Fibroblast of lung (primary cell): ENCODE measurements at regions not wholly inside any gene's neighbourhood (a gene's known extent, or its start where the extent isn't known, plus 50 kb on each side); places are given as distances from the start of the nearest gene placed in this dataset.

Experiments
- DNase-seq, 2 donors: peaks; one replicate each; pipeline versions ENCODE4 v3.0.0 to v3.0.0-alpha.2; 2010; ENCODE audit warnings: low read depth in 2 of 2
- H2AFZ ChIP-seq: 2 replicates; pipeline ENCODE4 v1.5.1; 2012; ENCODE audit warnings: low read length, control low read depth, inconsistent platforms
- H3K27ac ChIP-seq: 2 replicates; pipeline ENCODE4 v1.5.1; 2011; ENCODE audit warnings: low read length, control low read depth; ENCODE audit not compliant: insufficient read depth
- H3K27me3 ChIP-seq: 2 replicates; pipeline ENCODE4 v1.5.1; 2011; ENCODE audit warnings: mild to moderate bottlenecking, low read length; ENCODE audit not compliant: control insufficient read depth, insufficient read depth
- H3K36me3 ChIP-seq: 2 replicates; pipeline ENCODE4 v1.5.1; 2011; ENCODE audit warnings: low read length; ENCODE audit not compliant: control insufficient read depth, insufficient read depth
- H3K4me1 ChIP-seq: 2 replicates; pipeline ENCODE4 v1.5.1; 2011; ENCODE audit warnings: low read length; ENCODE audit not compliant: control insufficient read depth, insufficient read depth; ENCODE audit errors: extremely low read depth
- H3K4me2 ChIP-seq: 2 replicates; pipeline ENCODE4 v1.5.1; 2011; ENCODE audit warnings: low read length, control low read depth; ENCODE audit not compliant: insufficient read depth; ENCODE audit errors: extremely low read depth
- H3K4me3 ChIP-seq, 4 experiments: fragments of 200-600 bp in 1 of 4; sonication (generic) in 1 of 4; replicated peaks in 1 of 4; 2 replicates each; pipeline ENCODE4 v1.5.1; 2011 to 2016; ENCODE audit warnings: low read length in 4 of 4, low read depth in 3 of 4, mild to moderate bottlenecking in 3 of 4, control low read depth in 2 of 4, inconsistent platforms in 1 of 4, mixed read lengths in 1 of 4; ENCODE audit not compliant: insufficient read depth in 1 of 4; ENCODE audit errors: control extremely low read depth in 1 of 4
- H3K79me2 ChIP-seq: 2 replicates; pipeline ENCODE4 v1.5.1; 2012; ENCODE audit warnings: mild to moderate bottlenecking, low read length, inconsistent platforms; ENCODE audit not compliant: control insufficient read depth, insufficient read depth
- H3K9ac ChIP-seq: 2 replicates; pipeline ENCODE4 v1.5.1; 2011; ENCODE audit warnings: mild to moderate bottlenecking, low read length, control low read depth; ENCODE audit not compliant: insufficient read depth
- H3K9me3 ChIP-seq: 2 replicates; pipeline ENCODE4 v1.5.1; 2012; ENCODE audit warnings: low read depth, low read length; ENCODE audit not compliant: control insufficient read depth, insufficient read depth
- H4K20me1 ChIP-seq: 2 replicates; pipeline ENCODE4 v1.5.1; 2011; ENCODE audit warnings: low read length; ENCODE audit not compliant: control insufficient read depth, insufficient read depth; ENCODE audit errors: extremely low read depth
- EZH2 ChIP-seq: IDR thresholded peaks from 2 replicates; pipeline ENCODE4 v1.5.1; 2012; ENCODE audit warnings: low read length, control low read depth, mild to moderate bottlenecking; ENCODE audit errors: missing control alignments
- TF ChIP-seq, protein P1 (sequence below), 2 donors: IDR thresholded peaks in 1 of 2; conservative IDR thresholded peaks in 1 of 2; 1 replicate in 1 of 2; 2 replicates in 1 of 2; pipeline ENCODE4 v1.5.1; 2011 to 2012; ENCODE audit warnings: low read length in 2 of 2, control low read depth in 1 of 2, inconsistent platforms in 1 of 2, low read depth in 1 of 2, mild to moderate bottlenecking in 1 of 2

DNA sequence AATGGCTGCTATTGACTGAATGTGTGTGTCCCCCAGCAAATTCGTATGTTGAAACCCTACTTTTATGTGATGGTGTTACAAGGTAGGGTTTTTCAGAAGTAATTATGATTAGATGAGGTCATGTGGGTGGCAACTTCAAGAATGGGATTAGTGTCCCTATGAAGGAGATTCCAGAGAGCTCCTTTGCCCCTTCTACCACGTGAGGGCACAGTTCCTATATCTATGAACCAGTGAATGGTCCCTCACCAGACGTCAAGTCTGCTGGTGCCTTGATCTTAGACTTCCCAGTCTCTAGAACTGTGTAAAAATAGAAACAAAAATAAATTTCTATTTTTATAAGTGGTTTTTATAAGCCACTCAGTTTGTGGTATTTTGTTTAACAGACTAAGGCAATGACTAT lies 1137.6 kb upstream of the IGFBP7 start:
- Histone ChIP-seq H2AFZ (no peak overlapping the region), H3K9me3 (no peaks in the 10 kb centered on the region), H3K27me3 (no peaks in the 10 kb centered on the region), H3K9ac (no peak overlapping the region), H3K4me2 (no peak overlapping the region), H3K4me3 (no peak overlapping the region), H3K27ac (no peak overlapping the region), H3K79me2 (no peaks in the 10 kb centered on the region), H3K4me1 (no peaks in the 10 kb centered on the region), H3K36me3 (no peaks in the 10 kb centered on the region), H4K20me1 (no peaks in the 10 kb centered on the region)
- no peak for TF ChIP-seq EZH2
- TF ChIP-seq, protein P1, sequence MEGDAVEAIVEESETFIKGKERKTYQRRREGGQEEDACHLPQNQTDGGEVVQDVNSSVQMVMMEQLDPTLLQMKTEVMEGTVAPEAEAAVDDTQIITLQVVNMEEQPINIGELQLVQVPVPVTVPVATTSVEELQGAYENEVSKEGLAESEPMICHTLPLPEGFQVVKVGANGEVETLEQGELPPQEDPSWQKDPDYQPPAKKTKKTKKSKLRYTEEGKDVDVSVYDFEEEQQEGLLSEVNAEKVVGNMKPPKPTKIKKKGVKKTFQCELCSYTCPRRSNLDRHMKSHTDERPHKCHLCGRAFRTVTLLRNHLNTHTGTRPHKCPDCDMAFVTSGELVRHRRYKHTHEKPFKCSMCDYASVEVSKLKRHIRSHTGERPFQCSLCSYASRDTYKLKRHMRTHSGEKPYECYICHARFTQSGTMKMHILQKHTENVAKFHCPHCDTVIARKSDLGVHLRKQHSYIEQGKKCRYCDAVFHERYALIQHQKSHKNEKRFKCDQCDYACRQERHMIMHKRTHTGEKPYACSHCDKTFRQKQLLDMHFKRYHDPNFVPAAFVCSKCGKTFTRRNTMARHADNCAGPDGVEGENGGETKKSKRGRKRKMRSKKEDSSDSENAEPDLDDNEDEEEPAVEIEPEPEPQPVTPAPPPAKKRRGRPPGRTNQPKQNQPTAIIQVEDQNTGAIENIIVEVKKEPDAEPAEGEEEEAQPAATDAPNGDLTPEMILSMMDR (conservative IDR thresholded peaks at IDR 0.05 in 1 of 2, IDR thresholded peaks at IDR 0.05 in 1 of 2; ENCODE audit: low read depth in 1 of 2, low read length in 2 of 2) = no peak
- no peak for DNase-seq

DNA sequence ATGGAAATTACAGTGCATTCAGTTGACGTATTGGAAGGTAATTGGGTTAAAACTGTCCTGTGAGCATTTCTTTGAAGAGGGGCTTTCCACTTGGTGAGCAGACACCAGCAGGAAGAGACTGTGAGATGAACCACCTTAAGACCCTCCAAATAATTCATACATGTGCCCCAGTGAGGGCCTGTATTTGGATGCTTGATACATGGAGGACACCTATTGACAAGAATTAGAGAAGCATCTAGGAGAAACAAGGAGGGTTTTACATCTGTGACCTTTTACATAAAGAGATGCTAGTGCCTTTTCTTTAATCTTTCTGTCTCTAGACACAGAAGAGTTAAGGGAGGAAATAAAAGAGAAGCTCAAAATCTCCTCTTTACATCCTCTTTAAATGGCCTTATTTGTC lies 1115.3 kb upstream of the IGFBP7 start:
- TF ChIP-seq EZH2 = no peak
- TF ChIP-seq, protein P1 (conservative IDR thresholded peaks at IDR 0.05 in 1 of 2, IDR thresholded peaks at IDR 0.05 in 1 of 2; ENCODE audit: low read depth in 1 of 2, low read length in 2 of 2) = no peak
- H3K4me1 ChIP-seq = no peaks in the 10 kb centered on the region
- H4K20me1 ChIP-seq = no peaks in the 10 kb centered on the region
- no peaks in the 10 kb centered on the region for H3K27me3 ChIP-seq
- no peak overlapping the region for H3K4me3 ChIP-seq
- no peak overlapping the region for H3K4me2 ChIP-seq
- no peak overlapping the region for H2AFZ ChIP-seq
- H3K79me2 ChIP-seq = no peaks in the 10 kb centered on the region
- H3K27ac ChIP-seq = no peak overlapping the region
- no peaks in the 10 kb centered on the region for H3K36me3 ChIP-seq
- H3K9me3 ChIP-seq = no peaks in the 10 kb centered on the region
- no peak overlapping the region for H3K9ac ChIP-seq
- no peak for DNase-seq

DNA sequence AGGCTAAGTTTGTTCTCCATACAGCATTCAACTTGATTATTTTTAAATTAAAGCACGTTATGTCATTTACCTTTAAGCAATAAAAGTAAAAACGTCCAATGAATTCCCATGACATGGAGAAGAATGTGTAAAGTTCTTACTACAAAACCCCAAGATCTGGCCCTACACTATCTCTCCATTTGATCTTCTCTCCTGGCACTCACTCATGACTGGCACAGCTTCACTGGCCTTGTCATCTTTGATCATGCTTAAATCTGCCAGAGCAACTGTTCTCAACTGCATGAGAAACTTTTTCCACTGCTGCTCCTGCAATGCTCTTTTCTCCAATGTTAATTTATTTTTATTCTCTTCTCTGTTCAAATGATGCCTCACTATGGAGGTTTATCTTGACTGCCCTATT lies 1109.0 kb upstream of the IGFBP7 start:
- H3K4me3 ChIP-seq = no peak overlapping the region
- H3K27me3 ChIP-seq = no peaks in the 10 kb centered on the region
- no peak for DNase-seq
- H4K20me1 ChIP-seq = no peaks in the 10 kb centered on the region
- no peak overlapping the region for H2AFZ ChIP-seq
- no peaks in the 10 kb centered on the region for H3K9me3 ChIP-seq
- H3K4me1 ChIP-seq = no peaks in the 10 kb centered on the region
- no peak overlapping the region for H3K4me2 ChIP-seq
- H3K9ac ChIP-seq = no peak overlapping the region
- TF ChIP-seq, protein P1 (conservative IDR thresholded peaks at IDR 0.05 in 1 of 2, IDR thresholded peaks at IDR 0.05 in 1 of 2; ENCODE audit: low read depth in 1 of 2, low read length in 2 of 2) = no peak
- TF ChIP-seq EZH2 = no peak
- no peaks in the 10 kb centered on the region for H3K79me2 ChIP-seq
- no peaks in the 10 kb centered on the region for H3K36me3 ChIP-seq
- no peak overlapping the region for H3K27ac ChIP-seq
